ENCODE measurements at regions not wholly inside any gene's neighbourhood (a gene's known extent, or its start where the extent isn't known, plus 50 kb on each side); places are given as distances from the start of the nearest gene placed in this dataset.
A peak's percentile ranks its signal among the peaks of the same experiment; 100 is the strongest.

GRCh38 chr1:9419369-9420041 is 119.8 kb upstream of the SLC25A33 start:
- DNase-seq (ENCODE audit: low spot score) (no peak), FAIRE-seq (no peak)

- FAIRE-seq (no peak), DNase-seq (ENCODE audit: low spot score) (no peak)
Measured at GRCh38 chr1:9420835-9421532, 118.3 kb upstream of the SLC25A33 start.

GRCh38 chr1:9421533-9421873 is 117.8 kb upstream of the SLC25A33 start:
- DNase-seq (ENCODE audit: low spot score): no peak
- no peak for FAIRE-seq

GRCh38 chr1:9422321-9422720 is 116.9 kb upstream of the SLC25A33 start:
- DNase-seq (ENCODE audit: low spot score) (no peak), FAIRE-seq (no peak)

- no peak for FAIRE-seq
Measured at GRCh38 chr1:9422911-9423505, 116.3 kb upstream of the SLC25A33 start.

GRCh38 chr1:9424261-9424660 is 115.0 kb upstream of the SLC25A33 start:
- no peak for DNase-seq (ENCODE audit: low spot score)
- no peak for FAIRE-seq

More at GRCh38 chr1:9422911-9423505, 116.3 kb upstream of the SLC25A33 start:
- DNase-seq (ENCODE audit: low spot score): no peak

GRCh38 chr1:9425859-9426258 is 113.4 kb upstream of the SLC25A33 start:
- no peak for FAIRE-seq

GRCh38 chr1:9426291-9426711 is 113.0 kb upstream of the SLC25A33 start:
- FAIRE-seq (no peak), DNase-seq (ENCODE audit: low spot score) (no peak)

More at GRCh38 chr1:9425859-9426258, 113.4 kb upstream of the SLC25A33 start:
- no peak for DNase-seq (ENCODE audit: low spot score)

- DNase-seq (ENCODE audit: low spot score) (no peak), FAIRE-seq (no peak)
Measured at GRCh38 chr1:9427388-9427787, 111.9 kb upstream of the SLC25A33 start.

- peak; percentile 88 for FAIRE-seq
- DNase-seq (ENCODE audit: low spot score): peak; percentile 99
Measured at GRCh38 chr1:9428601-9429341, 110.5 kb upstream of the SLC25A33 start.

GRCh38 chr1:9429342-9429711 is 109.9 kb upstream of the SLC25A33 start:
- DNase-seq (ENCODE audit: low spot score): no peak
- FAIRE-seq: no peak

- FAIRE-seq (no peak), DNase-seq (ENCODE audit: low spot score) (no peak)
Measured at GRCh38 chr1:9434247-9435152, 104.8 kb upstream of the SLC25A33 start.

GRCh38 chr1:9435153-9435636 is 104.1 kb upstream of the SLC25A33 start:
- no peak for FAIRE-seq
- DNase-seq (ENCODE audit: low spot score): no peak

- FAIRE-seq (peak; percentile 58), DNase-seq (ENCODE audit: low spot score) (peak; percentile 36)
Measured at GRCh38 chr1:9435854-9436640, 103.2 kb upstream of the SLC25A33 start.

GRCh38 chr1:9437961-9438430 is 101.3 kb upstream of the SLC25A33 start:
- FAIRE-seq (no peak), DNase-seq (ENCODE audit: low spot score) (peak; percentile 45)

GRCh38 chr1:9438431-9439073 is 100.7 kb upstream of the SLC25A33 start:
- FAIRE-seq (peak; percentile 92), DNase-seq (ENCODE audit: low spot score) (peak; percentile 97)

GRCh38 chr1:9439074-9439761 is 100.0 kb upstream of the SLC25A33 start:
- DNase-seq (ENCODE audit: low spot score) (no peak), FAIRE-seq (no peak)

- FAIRE-seq (no peak), DNase-seq (ENCODE audit: low spot score) (no peak)
Measured at GRCh38 chr1:9440261-9440660, 99.0 kb upstream of the SLC25A33 start.

GRCh38 chr1:9440763-9441194 is 98.5 kb upstream of the SLC25A33 start:
- FAIRE-seq: no peak
- no peak for DNase-seq (ENCODE audit: low spot score)
